SK-N-MC (cell line): ENCODE measurements at regions not wholly inside any gene's neighbourhood (a gene's known extent, or its start where the extent isn't known, plus 50 kb on each side); places are given as distances from the start of the nearest gene placed in this dataset.

ENCODE experiments used
- EZH2 ChIP-seq: fragments of 200-600 bp; sonication (generic); IDR thresholded peaks from one replicate; pipeline ENCODE4 v1.6.1; 2017; ENCODE audit warnings: antibody characterized with exemption
- POLR2AphosphoS5 ChIP-seq: IDR thresholded peaks from 2 replicates; pipeline ENCODE4 v1.6.1; 2012; ENCODE audit warnings: mild to moderate bottlenecking, low read depth, low read length, borderline replicate concordance

- TF ChIP-seq EZH2 (no peak), POLR2AphosphoS5 (no peak)
These were observed 216.7 kb downstream of the ABHD5 start for GRCh38 chr3:43907508-43907858.
